Kasumi-1 (cell line): ENCODE measurements at regions not wholly inside any gene's neighbourhood (a gene's known extent, or its start where the extent isn't known, plus 50 kb on each side); places are given as distances from the start of the nearest gene placed in this dataset.

ENCODE experiments used
- DNase-seq, 2 experiments: peaks; one replicate each; lab custom pipeline; 2025; lab: John Stamatoyannopoulos, UW

DNA sequence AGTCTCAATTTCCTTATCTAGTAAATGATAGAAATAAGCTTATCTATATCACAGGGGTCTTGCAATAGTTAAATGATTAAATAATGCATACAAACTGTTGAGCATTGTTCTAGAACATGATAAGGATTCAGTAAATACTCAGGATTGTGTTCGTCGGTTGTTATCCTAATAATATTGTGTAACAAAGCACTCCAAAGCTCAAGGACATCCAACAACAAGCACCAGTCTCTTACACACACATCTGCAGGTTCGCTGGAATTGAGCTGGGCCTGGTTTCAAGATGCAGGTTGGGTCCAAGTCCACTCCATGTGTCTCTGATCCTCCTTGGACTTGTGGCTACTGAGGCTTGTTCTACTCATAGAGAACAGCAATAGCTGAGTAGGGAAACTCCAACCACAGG is 74.1 kb upstream of the MC3R start:
- no peak for DNase-seq

DNA sequence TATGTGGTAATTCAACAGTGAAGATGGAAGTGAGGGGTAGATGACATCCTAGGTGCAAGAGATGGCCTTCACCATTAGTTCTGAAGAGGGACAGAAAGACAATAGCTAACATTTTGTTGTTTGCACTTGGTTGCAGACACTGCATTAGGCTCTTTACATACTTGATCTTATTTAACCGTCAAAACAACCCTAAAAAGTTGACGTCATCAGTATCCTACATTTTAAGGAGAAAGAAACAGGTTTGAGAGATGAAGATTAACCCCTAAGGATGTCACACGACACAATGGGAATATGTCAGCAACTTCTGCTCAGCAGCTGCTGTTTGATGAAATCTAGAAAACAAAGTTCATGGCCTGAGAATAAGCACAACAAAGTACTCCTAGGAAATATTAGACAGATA is 72.6 kb upstream of the MC3R start:
- DNase-seq: no peak

DNA sequence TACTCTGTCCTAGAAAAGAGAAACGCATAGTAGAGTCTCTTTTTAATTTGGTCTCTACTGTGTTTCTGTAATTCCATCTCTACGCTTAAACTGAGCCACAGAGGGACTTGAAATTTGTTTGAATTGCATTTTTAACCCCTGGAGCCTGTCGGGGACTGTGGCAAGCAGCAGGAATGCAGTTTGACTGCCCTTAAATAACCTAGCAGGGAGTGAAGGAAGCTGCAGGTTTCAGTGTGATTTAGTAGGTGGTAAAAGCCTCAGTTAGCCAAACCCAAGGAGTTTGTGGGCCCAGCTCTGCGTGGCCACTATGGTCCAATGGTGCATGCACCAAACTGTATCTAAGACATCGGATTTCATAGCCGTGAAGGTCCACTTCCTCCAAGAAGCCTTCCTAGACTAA is 70.3 kb upstream of the MC3R start:
- no peak for DNase-seq

DNA sequence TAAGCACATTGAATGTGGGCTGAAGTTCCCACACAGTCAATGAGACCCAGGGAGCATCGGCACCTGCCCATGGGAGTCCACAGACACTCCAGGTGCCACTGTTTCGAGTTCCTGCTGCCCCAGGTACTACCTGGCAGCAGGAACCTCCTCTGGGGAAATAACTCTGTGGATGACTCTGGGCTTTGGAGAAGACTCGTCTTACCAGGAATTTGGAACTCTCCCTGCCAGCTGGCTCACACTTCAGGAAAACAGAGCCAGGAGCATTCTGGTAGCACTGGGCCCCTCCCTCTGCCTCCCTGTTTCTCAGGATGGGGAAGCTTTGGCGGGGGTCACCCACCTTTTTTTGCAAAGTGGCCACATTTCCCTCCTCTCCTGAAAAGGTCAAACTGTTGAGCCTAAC is 69.5 kb upstream of the MC3R start:
- no peak for DNase-seq

DNA sequence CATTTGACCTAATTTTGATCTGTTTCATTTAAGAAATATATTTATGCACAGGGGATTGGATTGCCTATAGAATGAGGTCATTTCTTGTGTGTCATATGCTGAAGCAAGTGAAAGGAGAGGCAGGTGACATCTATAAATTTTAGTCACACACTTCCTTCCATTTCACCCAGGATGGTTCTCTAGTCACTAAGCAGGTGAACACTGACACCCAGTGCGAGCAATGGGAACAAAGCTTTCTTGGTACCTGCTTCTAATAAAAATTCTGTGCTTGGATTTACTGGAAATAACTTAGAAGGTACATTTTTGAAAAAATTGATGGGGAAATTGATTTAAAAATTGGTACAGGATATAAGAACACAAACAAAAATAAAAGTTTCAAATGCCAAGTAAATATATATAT is 66.9 kb upstream of the MC3R start:
- DNase-seq: no peak

GRCh38 chr20:56187534-56188165 is 60.9 kb upstream of the MC3R start:
- peak; percentile 21 to 22 for DNase-seq

- no peak for DNase-seq
Observed at GRCh38 chr20:56194042-56194441, 54.5 kb upstream of the MC3R start.

- DNase-seq: no peak
Observed at GRCh38 chr20:56195946-56196345, 52.6 kb upstream of the MC3R start.
